Neural crest cell (in vitro differentiated cells): ENCODE measurements at regions not wholly inside any gene's neighbourhood (a gene's known extent, or its start where the extent isn't known, plus 50 kb on each side); places are given as distances from the start of the nearest gene placed in this dataset.

Experiments
- DNase-seq: peaks from one replicate; pipeline ENCODE4 v3.0.0; 2021; ENCODE audit warnings: low read depth, mixed read lengths, low spot score
- H3K27ac Mint-ChIP-seq: one replicate; pipeline ENCODE4 v1.8.0; 2021; ENCODE audit warnings: mild to moderate bottlenecking, mixed read lengths; ENCODE audit not compliant: unreplicated experiment
- H3K27me3 Mint-ChIP-seq: 2 replicates; pipeline ENCODE4 v1.8.0; 2021; ENCODE audit warnings: low read depth, mild to moderate bottlenecking, mixed read lengths
- H3K36me3 Mint-ChIP-seq: 2 replicates; pipeline ENCODE4 v1.8.0; 2021; ENCODE audit warnings: low read depth, mild to moderate bottlenecking, mixed read lengths
- H3K4me1 Mint-ChIP-seq: 2 replicates; pipeline ENCODE4 v1.8.0; 2021; ENCODE audit warnings: mixed read lengths
- H3K4me3 Mint-ChIP-seq: one replicate; pipeline ENCODE4 v1.8.0; 2021; ENCODE audit warnings: mild to moderate bottlenecking, mixed read lengths
- H3K9me3 Mint-ChIP-seq: 2 replicates; pipeline ENCODE4 v1.8.0; 2021; ENCODE audit warnings: mixed read lengths
- TF ChIP-seq, protein P1 (sequence below): fragments of 200-600 bp; sonication (generic); conservative IDR thresholded peaks from 2 replicates; pipeline ENCODE4 v1.5.0; 2021; ENCODE audit warnings: antibody characterized with exemption, mild to moderate bottlenecking

DNA sequence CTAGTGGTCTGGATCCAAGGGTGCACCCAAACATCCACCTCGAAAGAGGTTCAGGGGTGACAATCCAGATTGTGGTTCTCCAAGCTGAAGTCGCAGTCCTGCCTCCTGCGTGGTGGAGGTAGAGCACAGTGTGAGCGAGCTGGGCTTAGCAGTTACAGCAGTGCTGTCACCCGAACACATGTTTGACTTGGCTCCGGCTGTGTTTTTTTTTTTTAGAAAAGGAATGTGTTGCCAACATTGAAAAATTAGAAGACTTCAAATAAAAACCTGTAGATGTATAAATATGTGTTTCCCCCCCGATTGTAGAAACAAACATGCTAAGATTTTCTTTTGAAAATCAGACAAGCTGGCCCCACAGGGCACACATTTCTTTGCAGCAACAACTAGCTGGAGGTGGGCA lies 530.8 kb downstream of the SHQ1 start:
- Mint-ChIP-seq H3K27me3 (no peaks in the 10 kb centered on the region), H3K27ac (no peak overlapping the region), H3K4me1 (no peaks in the 10 kb centered on the region), H3K4me3 (no peak overlapping the region), H3K36me3 (no peaks in the 10 kb centered on the region), H3K9me3 (no peaks in the 10 kb centered on the region)
- no peak for DNase-seq
- TF ChIP-seq, protein P1, sequence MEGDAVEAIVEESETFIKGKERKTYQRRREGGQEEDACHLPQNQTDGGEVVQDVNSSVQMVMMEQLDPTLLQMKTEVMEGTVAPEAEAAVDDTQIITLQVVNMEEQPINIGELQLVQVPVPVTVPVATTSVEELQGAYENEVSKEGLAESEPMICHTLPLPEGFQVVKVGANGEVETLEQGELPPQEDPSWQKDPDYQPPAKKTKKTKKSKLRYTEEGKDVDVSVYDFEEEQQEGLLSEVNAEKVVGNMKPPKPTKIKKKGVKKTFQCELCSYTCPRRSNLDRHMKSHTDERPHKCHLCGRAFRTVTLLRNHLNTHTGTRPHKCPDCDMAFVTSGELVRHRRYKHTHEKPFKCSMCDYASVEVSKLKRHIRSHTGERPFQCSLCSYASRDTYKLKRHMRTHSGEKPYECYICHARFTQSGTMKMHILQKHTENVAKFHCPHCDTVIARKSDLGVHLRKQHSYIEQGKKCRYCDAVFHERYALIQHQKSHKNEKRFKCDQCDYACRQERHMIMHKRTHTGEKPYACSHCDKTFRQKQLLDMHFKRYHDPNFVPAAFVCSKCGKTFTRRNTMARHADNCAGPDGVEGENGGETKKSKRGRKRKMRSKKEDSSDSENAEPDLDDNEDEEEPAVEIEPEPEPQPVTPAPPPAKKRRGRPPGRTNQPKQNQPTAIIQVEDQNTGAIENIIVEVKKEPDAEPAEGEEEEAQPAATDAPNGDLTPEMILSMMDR, result no peak

DNA sequence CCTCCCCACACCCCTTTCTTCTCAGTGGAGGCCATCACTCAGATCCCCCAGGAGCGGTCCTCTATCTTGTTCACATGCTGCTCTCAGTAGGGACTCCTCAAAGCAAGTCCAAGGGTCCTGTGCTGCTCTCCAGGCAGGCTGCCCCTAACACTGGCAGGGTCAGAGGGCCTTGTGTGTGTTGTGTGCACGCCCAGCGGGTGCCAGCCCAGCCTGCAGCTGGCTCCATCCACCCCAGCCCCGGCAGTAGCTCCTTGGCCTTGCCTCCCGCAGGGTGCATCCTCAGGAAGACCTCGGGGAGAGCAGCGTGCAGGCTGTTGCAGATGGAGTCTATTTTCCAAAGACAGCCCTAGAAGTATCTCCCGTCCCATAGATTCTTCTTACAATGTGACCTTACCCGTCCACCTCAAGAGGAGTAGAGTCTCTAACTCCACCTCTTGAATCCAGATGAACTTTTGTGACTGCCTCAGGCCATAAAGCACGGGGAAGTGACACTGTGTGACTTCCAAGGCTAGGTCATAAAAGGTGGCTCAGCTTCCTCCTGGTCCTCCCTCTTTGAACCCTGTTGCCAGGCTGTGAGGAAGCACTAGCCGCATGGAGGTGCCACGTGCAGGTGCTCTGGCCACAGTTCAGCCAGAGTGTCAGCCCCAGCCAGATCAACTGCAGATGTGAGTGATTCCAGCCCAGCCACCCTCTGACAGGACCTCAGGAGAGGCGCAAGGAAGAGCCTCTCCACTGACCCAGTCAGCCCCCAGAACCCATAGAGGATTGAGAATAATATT lies 531.6 kb downstream of the SHQ1 start:
- TF ChIP-seq, protein P1, result no peak
- no peak overlapping the region for H3K27ac Mint-ChIP-seq
- DNase-seq, result no peak

DNA sequence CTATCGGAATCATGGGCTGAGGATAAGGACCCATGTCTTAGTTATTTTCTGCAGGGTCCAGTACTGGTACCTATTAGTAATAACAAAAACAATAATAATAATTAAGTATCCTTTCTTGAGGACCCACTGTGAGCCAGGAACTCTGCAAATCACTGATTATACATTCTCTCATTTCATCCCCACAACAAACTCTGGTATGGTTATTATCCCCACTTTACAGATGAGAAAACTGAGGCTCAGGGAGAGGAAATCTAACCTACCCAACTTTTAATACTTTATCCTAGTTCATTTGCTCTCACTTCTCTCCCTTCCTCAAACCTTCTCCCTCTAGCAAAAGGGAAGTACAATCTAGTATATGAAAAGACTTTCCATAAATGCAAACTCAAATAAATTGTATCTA lies 528.4 kb upstream of the PROK2 start:
- Mint-ChIP-seq H3K36me3 (no peaks in the 10 kb centered on the region), H3K4me3 (no peak overlapping the region), H3K27ac (no peak overlapping the region), H3K9me3 (no peaks in the 10 kb centered on the region), H3K27me3 (no peaks in the 10 kb centered on the region), H3K4me1 (peaks cover 5% of the 10 kb centered on the region)
- DNase-seq, result no peak
- TF ChIP-seq, protein P1, result no peak

More for the DNA sequence above, 531.6 kb downstream of the SHQ1 start:
- Mint-ChIP-seq H3K36me3 (no peaks in the 10 kb centered on the region), H3K9me3 (no peaks in the 10 kb centered on the region), H3K4me3 (no peak overlapping the region), H3K27me3 (no peaks in the 10 kb centered on the region), H3K4me1 (no peaks in the 10 kb centered on the region)

DNA sequence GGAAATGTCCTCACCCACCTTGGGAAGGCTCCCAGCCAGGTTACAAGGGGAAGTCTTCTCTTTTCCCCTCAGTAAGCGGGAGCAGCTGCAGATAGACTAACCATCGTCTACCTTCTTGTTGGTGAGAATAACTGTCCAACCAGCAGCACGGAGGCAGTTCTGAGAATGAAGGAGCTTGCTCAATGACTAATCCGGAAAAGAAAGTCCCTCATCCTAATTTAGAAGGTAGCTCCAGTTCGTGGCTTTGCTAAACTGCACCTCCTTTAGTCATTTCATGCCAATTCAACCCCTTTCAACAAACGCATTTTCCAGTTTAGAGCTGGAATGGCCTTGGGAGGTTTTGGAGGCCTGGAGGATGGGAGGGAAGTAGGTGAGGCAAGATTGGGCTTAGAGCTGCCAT lies 527.4 kb upstream of the PROK2 start:
- Mint-ChIP-seq H3K9me3 (no peaks in the 10 kb centered on the region), H3K36me3 (no peaks in the 10 kb centered on the region), H3K27ac (no peak overlapping the region), H3K4me1 (peaks cover 8% of the 10 kb centered on the region), H3K27me3 (no peaks in the 10 kb centered on the region), H3K4me3 (no peak overlapping the region)
- no peak for DNase-seq
- TF ChIP-seq, protein P1, result no peak

DNA sequence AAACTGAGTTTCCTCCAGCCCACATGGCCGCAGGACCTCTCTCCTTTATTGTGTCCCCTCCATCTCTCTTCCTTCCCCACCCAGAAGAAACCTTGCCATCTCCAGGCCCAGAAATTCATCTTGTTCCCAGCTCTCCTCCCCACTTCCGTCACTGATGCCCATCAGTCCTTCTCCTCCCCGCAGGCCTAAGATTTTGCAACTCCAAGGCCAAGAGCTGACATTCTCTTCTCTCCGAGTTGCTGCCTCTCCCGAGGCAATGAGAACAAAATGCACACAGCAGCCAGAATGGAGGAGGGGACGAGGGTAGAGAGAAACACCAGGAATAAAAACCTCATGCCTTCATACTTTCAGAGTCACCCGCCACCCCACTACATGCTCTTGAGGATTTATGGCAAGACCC lies 526.5 kb upstream of the PROK2 start:
- Mint-ChIP-seq H3K4me1 (peaks cover 15% of the 10 kb centered on the region), H3K4me3 (no peak overlapping the region), H3K9me3 (no peaks in the 10 kb centered on the region), H3K36me3 (no peaks in the 10 kb centered on the region), H3K27ac (no peak overlapping the region), H3K27me3 (peaks cover 3% of the 10 kb centered on the region)
- TF ChIP-seq, protein P1, result no peak
- DNase-seq, result no peak
